HEK293 (cell line): ENCODE measurements at regions not wholly inside any gene's neighbourhood (a gene's known extent, or its start where the extent isn't known, plus 50 kb on each side); places are given as distances from the start of the nearest gene placed in this dataset.
A peak's percentile ranks its signal among the peaks of the same experiment; 100 is the strongest.

ENCODE experiments used
- CTCF ChIA-PET: fragments of 350-600 bp; formaldehyde crosslinking; extraction: SDS; loops from one replicate; lab custom pipeline; 2021; ENCODE audit warnings: antibody characterized with exemption; lab: Yijun Ruan, JAX
- POLR2A ChIA-PET: fragments of 300-600 bp; formaldehyde crosslinking; extraction: SDS; loops from one replicate; lab custom pipeline; 2020; ENCODE audit warnings: antibody characterized with exemption, inconsistent platforms; lab: Yijun Ruan, JAX
- H3K27ac ChIP-seq: fragments of 200-500 bp; sonication (Bioruptor generic); 2 replicates; pipeline ENCODE4 v1.5.1; 2014; ENCODE audit warnings: low read depth, low read length, control low read depth, inconsistent platforms; ENCODE audit errors: extremely low read depth
- H3K36me3 ChIP-seq, 2 experiments: fragments of 200-500 bp in 1 of 2; sonication (Bioruptor generic) in 1 of 2; 1 replicate in 1 of 2; 2 replicates in 1 of 2; pipeline ENCODE4 v1.5.1; 2014 to 2017; ENCODE audit warnings: inconsistent platforms in 2 of 2, low read length in 2 of 2; ENCODE audit not compliant: control insufficient read depth in 2 of 2, insufficient read depth in 1 of 2
- H3K4me1 ChIP-seq: fragments of 200-500 bp; sonication (Bioruptor generic); 2 replicates; pipeline ENCODE4 v1.5.1; 2014; ENCODE audit warnings: mild to moderate bottlenecking, low read length, inconsistent platforms; ENCODE audit not compliant: control insufficient read depth, insufficient read depth
- H3K4me3 ChIP-seq: 2 replicates; pipeline ENCODE4 v1.5.1; 2011; ENCODE audit warnings: low read depth, mild to moderate bottlenecking, control low read depth, low read length, moderate library complexity
- H3K9me3 ChIP-seq: fragments of 200-500 bp; sonication (Bioruptor generic); 2 replicates; pipeline ENCODE4 v1.5.1; 2014; ENCODE audit warnings: low read depth, low read length, inconsistent platforms; ENCODE audit not compliant: control insufficient read depth, insufficient read depth
- EGR2 ChIP-seq: fragments of 450-650 bp; formaldehyde crosslinking; IDR thresholded peaks from 2 replicates; pipeline ENCODE4 v1.5.1; 2016; ENCODE audit warnings: low read depth, missing biosample characterization, missing genetic modification characterization
- IKZF3 ChIP-seq: fragments of 450-650 bp; IDR thresholded peaks from 2 replicates; pipeline ENCODE4 v1.5.0; 2018; ENCODE audit warnings: missing biosample characterization, mild to moderate bottlenecking, missing genetic modification characterization, moderate library complexity
- SP7 ChIP-seq: fragments of 450-650 bp; formaldehyde crosslinking; IDR thresholded peaks from 2 replicates; pipeline ENCODE4 v1.5.1; 2016; ENCODE audit warnings: missing biosample characterization, missing genetic modification characterization
- ZBTB17 ChIP-seq: fragments of 450-650 bp; formaldehyde crosslinking; IDR thresholded peaks from 2 replicates; pipeline ENCODE4 v1.5.1; 2016; ENCODE audit warnings: missing biosample characterization, missing genetic modification characterization
- ZFP41 ChIP-seq: fragments of 450-650 bp; formaldehyde crosslinking; IDR thresholded peaks from 2 replicates; pipeline ENCODE4 v1.5.1; 2016; ENCODE audit warnings: missing biosample characterization, missing genetic modification characterization, borderline replicate concordance
- ZNF202 ChIP-seq: fragments of 450-650 bp; formaldehyde crosslinking; IDR thresholded peaks from 2 replicates; pipeline ENCODE4 v1.5.1; 2016; ENCODE audit warnings: missing biosample characterization, missing genetic modification characterization, borderline replicate concordance
- ZNF354C ChIP-seq: fragments of 450-650 bp; formaldehyde crosslinking; IDR thresholded peaks from 2 replicates; pipeline ENCODE4 v1.5.1; 2016; ENCODE audit warnings: missing biosample characterization, missing genetic modification characterization, low read depth, borderline replicate concordance
- ZNF423 ChIP-seq: fragments of 450-650 bp; formaldehyde crosslinking; IDR thresholded peaks from 2 replicates; pipeline ENCODE4 v1.5.1; 2016; ENCODE audit warnings: missing biosample characterization, missing genetic modification characterization
- ZNF473 ChIP-seq: fragments of 450-650 bp; formaldehyde crosslinking; IDR thresholded peaks from 2 replicates; pipeline ENCODE4 v1.5.1; 2017; ENCODE audit warnings: missing biosample characterization, missing genetic modification characterization
- ZNF521 ChIP-seq: fragments of 450-650 bp; formaldehyde crosslinking; IDR thresholded peaks from 2 replicates; pipeline ENCODE4 v1.5.1; 2017; ENCODE audit warnings: missing biosample characterization, mild to moderate bottlenecking, missing genetic modification characterization
- ZNF530 ChIP-seq: fragments of 450-650 bp; formaldehyde crosslinking; IDR thresholded peaks from 2 replicates; pipeline ENCODE4 v1.5.1; 2016; ENCODE audit warnings: low read depth, missing biosample characterization, missing genetic modification characterization
- ZNF561 ChIP-seq: fragments of 450-650 bp; IDR thresholded peaks from 2 replicates; pipeline ENCODE4 v1.5.1; 2018; ENCODE audit warnings: missing biosample characterization, missing genetic modification characterization, borderline replicate concordance
- ZNF654 ChIP-seq: fragments of 450-650 bp; formaldehyde crosslinking; IDR thresholded peaks from 2 replicates; pipeline ENCODE4 v1.5.1; 2016; ENCODE audit warnings: low read depth, missing biosample characterization, missing genetic modification characterization
- ZNF768 ChIP-seq: fragments of 450-650 bp; formaldehyde crosslinking; IDR thresholded peaks from 2 replicates; pipeline ENCODE4 v1.5.1; 2018; ENCODE audit warnings: missing biosample characterization, mild to moderate bottlenecking, missing genetic modification characterization
- ZNF785 ChIP-seq: fragments of 450-650 bp; formaldehyde crosslinking; IDR thresholded peaks from 2 replicates; pipeline ENCODE4 v1.5.1; 2016; ENCODE audit warnings: missing biosample characterization, missing genetic modification characterization
- ZNF791 ChIP-seq: fragments of 450-650 bp; formaldehyde crosslinking; IDR thresholded peaks from 2 replicates; pipeline ENCODE4 v1.5.1; 2016; ENCODE audit warnings: missing biosample characterization, missing genetic modification characterization
- TF ChIP-seq, protein P1 (sequence below): fragments of 450-650 bp; formaldehyde crosslinking; IDR thresholded peaks from 2 replicates; pipeline ENCODE4 v1.5.1; 2016; ENCODE audit warnings: missing biosample characterization, missing genetic modification characterization
- TF ChIP-seq, protein P2 (sequence below): fragments of 450-650 bp; formaldehyde crosslinking; IDR thresholded peaks from 2 replicates; pipeline ENCODE4 v1.5.1; 2017; ENCODE audit warnings: missing biosample characterization, missing genetic modification characterization
- TF ChIP-seq, protein P3 (sequence below): fragments of 450-650 bp; formaldehyde crosslinking; IDR thresholded peaks from 2 replicates; pipeline ENCODE4 v1.5.1; 2016; ENCODE audit warnings: missing biosample characterization, missing genetic modification characterization
- TF ChIP-seq, protein P4 (sequence below): fragments of 450-650 bp; formaldehyde crosslinking; IDR thresholded peaks from 2 replicates; pipeline ENCODE4 v1.5.1; 2016; ENCODE audit warnings: missing biosample characterization, missing genetic modification characterization
- TF ChIP-seq, protein P5 (sequence below): fragments of 450-650 bp; formaldehyde crosslinking; IDR thresholded peaks from 2 replicates; pipeline ENCODE4 v1.5.1; 2016; ENCODE audit warnings: missing biosample characterization, missing genetic modification characterization, borderline replicate concordance

DNA sequence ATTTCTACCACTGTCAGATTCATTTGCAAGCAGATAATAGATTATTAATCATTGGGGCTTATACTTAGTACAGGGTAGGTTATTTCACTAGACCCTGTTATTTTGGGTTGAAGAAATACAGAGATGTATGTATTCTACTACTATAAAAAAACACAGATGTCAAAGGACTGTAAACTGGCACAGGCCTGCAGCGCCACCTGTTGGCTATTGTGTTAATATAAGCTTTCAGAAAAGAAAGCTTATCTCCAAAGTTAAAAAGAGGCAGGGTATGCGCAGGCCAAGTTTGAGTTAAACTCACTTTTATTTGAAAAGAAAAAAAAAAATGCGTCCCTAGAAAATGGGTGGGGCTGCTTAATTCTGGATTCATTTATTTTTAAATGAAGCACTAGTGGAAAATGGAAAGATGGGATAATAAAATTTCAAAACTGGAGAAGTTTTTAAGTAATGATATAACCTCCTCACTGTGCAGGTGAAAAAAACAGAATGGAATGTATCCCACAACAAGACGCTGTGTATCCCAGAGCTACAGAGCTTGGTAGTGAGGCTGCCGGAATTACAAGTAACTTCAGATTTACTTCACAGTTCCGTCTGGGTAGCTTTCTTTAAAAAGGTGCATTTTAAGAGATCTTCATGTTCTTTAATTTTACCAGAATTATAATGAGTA, 407.2 kb upstream of the TGFBR2 start:
- ChIA-PET POLR2A (no interaction called here), CTCF (interaction anchor here (0.6 to 4.0 kb wide), 26 partner anchors 11 to 1860 kb away, joined by 3 to 89 read pairs (median 4); no protein-coding TSS in a partner anchor)
- no peak overlapping the region for H3K27ac ChIP-seq
- H3K4me1 ChIP-seq, result no peaks in the 10 kb centered on the region
- H3K4me3 ChIP-seq, result no peak overlapping the region
- TF ChIP-seq, protein P1, sequence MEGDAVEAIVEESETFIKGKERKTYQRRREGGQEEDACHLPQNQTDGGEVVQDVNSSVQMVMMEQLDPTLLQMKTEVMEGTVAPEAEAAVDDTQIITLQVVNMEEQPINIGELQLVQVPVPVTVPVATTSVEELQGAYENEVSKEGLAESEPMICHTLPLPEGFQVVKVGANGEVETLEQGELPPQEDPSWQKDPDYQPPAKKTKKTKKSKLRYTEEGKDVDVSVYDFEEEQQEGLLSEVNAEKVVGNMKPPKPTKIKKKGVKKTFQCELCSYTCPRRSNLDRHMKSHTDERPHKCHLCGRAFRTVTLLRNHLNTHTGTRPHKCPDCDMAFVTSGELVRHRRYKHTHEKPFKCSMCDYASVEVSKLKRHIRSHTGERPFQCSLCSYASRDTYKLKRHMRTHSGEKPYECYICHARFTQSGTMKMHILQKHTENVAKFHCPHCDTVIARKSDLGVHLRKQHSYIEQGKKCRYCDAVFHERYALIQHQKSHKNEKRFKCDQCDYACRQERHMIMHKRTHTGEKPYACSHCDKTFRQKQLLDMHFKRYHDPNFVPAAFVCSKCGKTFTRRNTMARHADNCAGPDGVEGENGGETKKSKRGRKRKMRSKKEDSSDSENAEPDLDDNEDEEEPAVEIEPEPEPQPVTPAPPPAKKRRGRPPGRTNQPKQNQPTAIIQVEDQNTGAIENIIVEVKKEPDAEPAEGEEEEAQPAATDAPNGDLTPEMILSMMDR (tag by site-specific recombination), result peak; percentile 17; the same call in 1 of the 2 replicates
- TF ChIP-seq ZNF530 (tag by site-specific recombination) (no peak), ZNF654 (tag by site-specific recombination) (peak; percentile 66)
- TF ChIP-seq, all 188 proteins: peak for 2
- no peaks in the 10 kb centered on the region for H3K36me3 ChIP-seq
- no peaks in the 10 kb centered on the region for H3K9me3 ChIP-seq

DNA sequence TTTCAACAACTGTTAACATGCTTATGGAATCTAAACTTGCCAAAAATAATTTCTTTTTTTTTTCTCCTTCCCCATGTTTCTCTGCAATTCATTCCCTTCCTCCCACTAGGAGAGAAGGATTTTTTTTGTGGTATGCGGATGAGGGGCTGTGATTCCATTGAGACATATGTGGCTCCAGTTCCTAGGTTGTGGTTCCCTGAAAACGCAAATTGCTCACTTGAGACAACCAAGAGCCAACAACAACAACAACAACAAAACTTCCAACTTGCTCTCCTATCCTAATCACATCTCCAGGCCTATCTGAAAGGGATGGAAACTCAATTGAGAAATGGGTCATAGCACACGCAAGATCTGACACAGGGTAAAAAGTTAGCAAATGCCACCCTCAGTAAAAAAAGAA, 406.5 kb upstream of the TGFBR2 start:
- ChIA-PET POLR2A (no interaction called here), CTCF (interaction anchor here (0.6 to 4.0 kb wide), 13 partner anchors 11 to 497 kb away, joined by 3 to 89 read pairs (median 6); no protein-coding TSS in a partner anchor)
- Histone ChIP-seq H3K36me3 (no peaks in the 10 kb centered on the region), H3K9me3 (no peaks in the 10 kb centered on the region), H3K27ac (no peak overlapping the region), H3K4me1 (no peaks in the 10 kb centered on the region), H3K4me3 (no peak overlapping the region)
- TF ChIP-seq ZNF521 (tag by site-specific recombination) (no peak), ZNF202 (no peak), ZNF791 (tag by site-specific recombination) (no peak), ZNF354C (tag by site-specific recombination) (no peak), SP7 (tag by site-specific recombination) (no peak), ZBTB17 (tag by site-specific recombination) (no peak), ZNF561 (tag by site-specific recombination) (no peak), ZNF768 (tag by site-specific recombination) (no peak), ZNF423 (no peak), ZFP41 (tag by site-specific recombination) (no peak), IKZF3 (tag by site-specific recombination) (no peak), ZNF473 (tag by site-specific recombination) (no peak), ZNF785 (tag by site-specific recombination) (no peak), EGR2 (tag by site-specific recombination) (no peak)
- TF ChIP-seq, protein P2, sequence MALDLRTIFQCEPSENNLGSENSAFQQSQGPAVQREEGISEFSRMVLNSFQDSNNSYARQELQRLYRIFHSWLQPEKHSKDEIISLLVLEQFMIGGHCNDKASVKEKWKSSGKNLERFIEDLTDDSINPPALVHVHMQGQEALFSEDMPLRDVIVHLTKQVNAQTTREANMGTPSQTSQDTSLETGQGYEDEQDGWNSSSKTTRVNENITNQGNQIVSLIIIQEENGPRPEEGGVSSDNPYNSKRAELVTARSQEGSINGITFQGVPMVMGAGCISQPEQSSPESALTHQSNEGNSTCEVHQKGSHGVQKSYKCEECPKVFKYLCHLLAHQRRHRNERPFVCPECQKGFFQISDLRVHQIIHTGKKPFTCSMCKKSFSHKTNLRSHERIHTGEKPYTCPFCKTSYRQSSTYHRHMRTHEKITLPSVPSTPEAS (tag by site-specific recombination), result no peak
- TF ChIP-seq, protein P3, sequence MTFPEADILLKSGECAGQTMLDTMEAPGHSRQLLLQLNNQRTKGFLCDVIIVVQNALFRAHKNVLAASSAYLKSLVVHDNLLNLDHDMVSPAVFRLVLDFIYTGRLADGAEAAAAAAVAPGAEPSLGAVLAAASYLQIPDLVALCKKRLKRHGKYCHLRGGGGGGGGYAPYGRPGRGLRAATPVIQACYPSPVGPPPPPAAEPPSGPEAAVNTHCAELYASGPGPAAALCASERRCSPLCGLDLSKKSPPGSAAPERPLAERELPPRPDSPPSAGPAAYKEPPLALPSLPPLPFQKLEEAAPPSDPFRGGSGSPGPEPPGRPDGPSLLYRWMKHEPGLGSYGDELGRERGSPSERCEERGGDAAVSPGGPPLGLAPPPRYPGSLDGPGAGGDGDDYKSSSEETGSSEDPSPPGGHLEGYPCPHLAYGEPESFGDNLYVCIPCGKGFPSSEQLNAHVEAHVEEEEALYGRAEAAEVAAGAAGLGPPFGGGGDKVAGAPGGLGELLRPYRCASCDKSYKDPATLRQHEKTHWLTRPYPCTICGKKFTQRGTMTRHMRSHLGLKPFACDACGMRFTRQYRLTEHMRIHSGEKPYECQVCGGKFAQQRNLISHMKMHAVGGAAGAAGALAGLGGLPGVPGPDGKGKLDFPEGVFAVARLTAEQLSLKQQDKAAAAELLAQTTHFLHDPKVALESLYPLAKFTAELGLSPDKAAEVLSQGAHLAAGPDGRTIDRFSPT (tag by site-specific recombination), result no peak
- TF ChIP-seq, protein P4, sequence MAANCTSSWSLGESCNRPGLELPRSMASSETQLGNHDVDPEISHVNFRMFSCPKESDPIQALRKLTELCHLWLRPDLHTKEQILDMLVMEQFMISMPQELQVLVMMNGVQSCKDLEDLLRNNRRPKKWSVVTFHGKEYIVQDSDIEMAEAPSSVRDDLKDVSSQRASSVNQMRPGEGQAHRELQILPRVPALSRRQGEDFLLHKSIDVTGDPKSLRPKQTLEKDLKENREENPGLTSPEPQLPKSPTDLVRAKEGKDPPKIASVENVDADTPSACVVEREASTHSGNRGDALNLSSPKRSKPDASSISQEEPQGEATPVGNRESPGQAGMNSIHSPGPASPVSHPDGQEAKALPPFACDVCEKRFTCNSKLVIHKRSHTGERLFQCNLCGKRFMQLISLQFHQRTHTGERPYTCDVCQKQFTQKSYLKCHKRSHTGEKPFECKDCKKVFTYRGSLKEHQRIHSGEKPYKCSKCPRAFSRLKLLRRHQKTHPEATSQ, result no peak
- TF ChIP-seq, protein P5, sequence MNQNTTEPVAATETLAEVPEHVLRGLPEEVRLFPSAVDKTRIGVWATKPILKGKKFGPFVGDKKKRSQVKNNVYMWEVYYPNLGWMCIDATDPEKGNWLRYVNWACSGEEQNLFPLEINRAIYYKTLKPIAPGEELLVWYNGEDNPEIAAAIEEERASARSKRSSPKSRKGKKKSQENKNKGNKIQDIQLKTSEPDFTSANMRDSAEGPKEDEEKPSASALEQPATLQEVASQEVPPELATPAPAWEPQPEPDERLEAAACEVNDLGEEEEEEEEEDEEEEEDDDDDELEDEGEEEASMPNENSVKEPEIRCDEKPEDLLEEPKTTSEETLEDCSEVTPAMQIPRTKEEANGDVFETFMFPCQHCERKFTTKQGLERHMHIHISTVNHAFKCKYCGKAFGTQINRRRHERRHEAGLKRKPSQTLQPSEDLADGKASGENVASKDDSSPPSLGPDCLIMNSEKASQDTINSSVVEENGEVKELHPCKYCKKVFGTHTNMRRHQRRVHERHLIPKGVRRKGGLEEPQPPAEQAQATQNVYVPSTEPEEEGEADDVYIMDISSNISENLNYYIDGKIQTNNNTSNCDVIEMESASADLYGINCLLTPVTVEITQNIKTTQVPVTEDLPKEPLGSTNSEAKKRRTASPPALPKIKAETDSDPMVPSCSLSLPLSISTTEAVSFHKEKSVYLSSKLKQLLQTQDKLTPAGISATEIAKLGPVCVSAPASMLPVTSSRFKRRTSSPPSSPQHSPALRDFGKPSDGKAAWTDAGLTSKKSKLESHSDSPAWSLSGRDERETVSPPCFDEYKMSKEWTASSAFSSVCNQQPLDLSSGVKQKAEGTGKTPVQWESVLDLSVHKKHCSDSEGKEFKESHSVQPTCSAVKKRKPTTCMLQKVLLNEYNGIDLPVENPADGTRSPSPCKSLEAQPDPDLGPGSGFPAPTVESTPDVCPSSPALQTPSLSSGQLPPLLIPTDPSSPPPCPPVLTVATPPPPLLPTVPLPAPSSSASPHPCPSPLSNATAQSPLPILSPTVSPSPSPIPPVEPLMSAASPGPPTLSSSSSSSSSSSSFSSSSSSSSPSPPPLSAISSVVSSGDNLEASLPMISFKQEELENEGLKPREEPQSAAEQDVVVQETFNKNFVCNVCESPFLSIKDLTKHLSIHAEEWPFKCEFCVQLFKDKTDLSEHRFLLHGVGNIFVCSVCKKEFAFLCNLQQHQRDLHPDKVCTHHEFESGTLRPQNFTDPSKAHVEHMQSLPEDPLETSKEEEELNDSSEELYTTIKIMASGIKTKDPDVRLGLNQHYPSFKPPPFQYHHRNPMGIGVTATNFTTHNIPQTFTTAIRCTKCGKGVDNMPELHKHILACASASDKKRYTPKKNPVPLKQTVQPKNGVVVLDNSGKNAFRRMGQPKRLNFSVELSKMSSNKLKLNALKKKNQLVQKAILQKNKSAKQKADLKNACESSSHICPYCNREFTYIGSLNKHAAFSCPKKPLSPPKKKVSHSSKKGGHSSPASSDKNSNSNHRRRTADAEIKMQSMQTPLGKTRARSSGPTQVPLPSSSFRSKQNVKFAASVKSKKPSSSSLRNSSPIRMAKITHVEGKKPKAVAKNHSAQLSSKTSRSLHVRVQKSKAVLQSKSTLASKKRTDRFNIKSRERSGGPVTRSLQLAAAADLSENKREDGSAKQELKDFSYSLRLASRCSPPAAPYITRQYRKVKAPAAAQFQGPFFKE (tag by site-specific recombination), result no peak
